ENCODE measurements at regions not wholly inside any gene's neighbourhood (a gene's known extent, or its start where the extent isn't known, plus 50 kb on each side); places are given as distances from the start of the nearest gene placed in this dataset.

DNA sequence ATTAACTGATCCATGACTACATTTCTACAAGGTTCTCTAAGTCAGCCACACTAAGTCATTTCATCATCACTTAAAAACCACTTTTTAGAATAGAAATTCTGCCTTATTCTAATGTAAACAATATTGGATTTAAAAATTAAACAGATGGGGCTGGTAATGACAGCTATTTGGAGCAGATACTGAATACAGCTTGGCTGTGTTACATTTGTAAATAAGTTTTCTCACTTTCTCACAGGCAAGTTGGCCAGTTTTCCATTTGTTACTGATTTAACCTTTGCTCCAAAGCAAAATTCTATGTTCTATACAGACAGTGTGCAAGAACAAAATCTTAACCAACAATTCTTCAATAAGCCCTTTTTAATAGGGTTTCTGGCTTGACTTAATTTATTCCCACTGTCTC is 370.7 kb downstream of the GRIA2 start:
- H3K4me1 ChIP-seq (replicated peaks): no peaks in the 10 kb centered on the region
- H3K27ac ChIP-seq: no peak overlapping the region
- intact Hi-C loops (cut with DNase I): no loop called here
- H3K4me3 ChIP-seq: no peak overlapping the region
- H3K9me3 ChIP-seq: no peaks in the 10 kb centered on the region
- no peaks in the 10 kb centered on the region for H3K36me3 ChIP-seq
- no peaks in the 10 kb centered on the region for H3K27me3 ChIP-seq (replicated peaks; ENCODE audit: insufficient read depth)
- DNase-seq (ENCODE audit: low spot score): no peak
- TF ChIP-seq, protein P1, sequence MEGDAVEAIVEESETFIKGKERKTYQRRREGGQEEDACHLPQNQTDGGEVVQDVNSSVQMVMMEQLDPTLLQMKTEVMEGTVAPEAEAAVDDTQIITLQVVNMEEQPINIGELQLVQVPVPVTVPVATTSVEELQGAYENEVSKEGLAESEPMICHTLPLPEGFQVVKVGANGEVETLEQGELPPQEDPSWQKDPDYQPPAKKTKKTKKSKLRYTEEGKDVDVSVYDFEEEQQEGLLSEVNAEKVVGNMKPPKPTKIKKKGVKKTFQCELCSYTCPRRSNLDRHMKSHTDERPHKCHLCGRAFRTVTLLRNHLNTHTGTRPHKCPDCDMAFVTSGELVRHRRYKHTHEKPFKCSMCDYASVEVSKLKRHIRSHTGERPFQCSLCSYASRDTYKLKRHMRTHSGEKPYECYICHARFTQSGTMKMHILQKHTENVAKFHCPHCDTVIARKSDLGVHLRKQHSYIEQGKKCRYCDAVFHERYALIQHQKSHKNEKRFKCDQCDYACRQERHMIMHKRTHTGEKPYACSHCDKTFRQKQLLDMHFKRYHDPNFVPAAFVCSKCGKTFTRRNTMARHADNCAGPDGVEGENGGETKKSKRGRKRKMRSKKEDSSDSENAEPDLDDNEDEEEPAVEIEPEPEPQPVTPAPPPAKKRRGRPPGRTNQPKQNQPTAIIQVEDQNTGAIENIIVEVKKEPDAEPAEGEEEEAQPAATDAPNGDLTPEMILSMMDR (IDR thresholded peaks at IDR 0.05): no peak
- no peak for TF ChIP-seq POLR2A (IDR thresholded peaks at IDR 0.05)

GRCh38 chr4:157590679-157591078 is 370.2 kb downstream of the GRIA2 start:
- H3K4me1 ChIP-seq (replicated peaks): no peaks in the 10 kb centered on the region
- H3K4me3 ChIP-seq: no peak overlapping the region
- DNase-seq (ENCODE audit: low spot score): no peak
- H3K9me3 ChIP-seq: no peaks in the 10 kb centered on the region
- no peak for TF ChIP-seq POLR2A (IDR thresholded peaks at IDR 0.05)
- no peak for TF ChIP-seq POLR2AphosphoS5 (IDR thresholded peaks at IDR 0.05)
- TF ChIP-seq, protein P1 (IDR thresholded peaks at IDR 0.05): no peak
- H3K27ac ChIP-seq: no peak overlapping the region
- H3K27me3 ChIP-seq (replicated peaks; ENCODE audit: insufficient read depth): no peaks in the 10 kb centered on the region
- H3K36me3 ChIP-seq: no peaks in the 10 kb centered on the region
- 67% methylated on average over 2 of the region's 2 CpGs for WGBS
- intact Hi-C loops (cut with DNase I): no loop called here

GRCh38 chr4:157587681-157588423 is 367.3 kb downstream of the GRIA2 start:
- no peak overlapping the region for H3K27ac ChIP-seq
- no peaks in the 10 kb centered on the region for H3K27me3 ChIP-seq (replicated peaks; ENCODE audit: insufficient read depth)
- H3K4me3 ChIP-seq: no peak overlapping the region
- no peaks in the 10 kb centered on the region for H3K36me3 ChIP-seq
- WGBS: 62% methylated on average over 5 of the region's 5 CpGs
- no peaks in the 10 kb centered on the region for H3K9me3 ChIP-seq
- no peak for TF ChIP-seq POLR2AphosphoS5 (IDR thresholded peaks at IDR 0.05)
- TF ChIP-seq, protein P1 (IDR thresholded peaks at IDR 0.05): no peak
- no peak for TF ChIP-seq POLR2A (IDR thresholded peaks at IDR 0.05)
- intact Hi-C loops (cut with DNase I): no loop called here
- no peaks in the 10 kb centered on the region for H3K4me1 ChIP-seq (replicated peaks)
- DNase-seq (ENCODE audit: low spot score): no peak

DNA sequence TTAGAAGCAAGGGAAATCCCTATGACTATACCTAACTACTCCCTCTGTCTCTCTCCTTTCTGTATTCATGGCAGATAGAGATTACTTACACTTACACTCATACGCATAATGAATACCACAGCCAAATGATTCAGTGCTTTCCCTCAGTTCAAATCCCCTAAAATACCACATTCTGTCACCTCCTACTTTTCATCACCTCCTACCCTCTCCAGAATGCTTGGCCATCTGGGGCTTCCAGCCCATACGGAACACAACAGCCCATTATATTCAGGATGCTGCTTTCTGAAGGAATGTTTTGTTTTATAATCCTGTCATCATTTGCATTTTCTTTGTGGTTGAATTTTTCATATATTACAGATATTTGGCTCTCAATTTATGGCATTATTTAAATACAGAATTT is 361.6 kb downstream of the GRIA2 start:
- Histone ChIP-seq H3K4me3 (no peak overlapping the region), H3K9me3 (no peaks in the 10 kb centered on the region), H3K36me3 (no peaks in the 10 kb centered on the region), H3K27me3 (replicated peaks; ENCODE audit: insufficient read depth) (no peaks in the 10 kb centered on the region), H3K27ac (no peak overlapping the region), H3K4me1 (replicated peaks) (no peaks in the 10 kb centered on the region)
- DNase-seq (ENCODE audit: low spot score): no peak
- intact Hi-C loops (cut with DNase I): no loop called here
- TF ChIP-seq, protein P1 (IDR thresholded peaks at IDR 0.05): no peak
- TF ChIP-seq POLR2A (IDR thresholded peaks at IDR 0.05) (no peak), POLR2AphosphoS5 (IDR thresholded peaks at IDR 0.05) (no peak)
- WGBS: 94% methylated on average over 2 of the region's 2 CpGs

DNA sequence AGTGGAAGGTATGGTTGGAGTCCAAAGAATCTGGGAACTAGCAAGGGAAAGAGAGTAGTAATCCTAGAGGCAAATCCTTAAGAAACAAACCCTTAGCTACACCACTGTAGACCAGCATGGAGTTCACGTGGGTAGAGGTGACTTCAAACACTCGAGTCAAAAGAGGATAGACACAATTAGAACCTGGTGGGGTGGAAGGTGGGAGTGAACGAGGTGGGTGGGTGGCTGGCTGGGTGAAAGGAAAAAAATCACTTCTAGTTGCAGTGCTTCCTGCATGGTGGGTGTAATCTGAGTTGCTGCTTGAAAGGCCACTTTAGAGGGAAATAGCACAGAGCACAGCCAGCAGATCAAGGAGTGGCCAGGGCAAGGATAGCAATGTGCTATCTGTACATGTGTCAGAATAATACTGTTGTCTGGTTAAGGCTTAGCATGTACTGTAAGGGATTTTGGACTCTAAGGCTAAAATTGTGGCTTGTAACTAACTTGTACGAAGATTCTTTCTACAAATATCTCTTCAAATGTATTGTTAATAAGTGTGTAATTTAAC is 356.2 kb downstream of the GRIA2 start:
- Histone ChIP-seq H3K36me3 (no peaks in the 10 kb centered on the region), H3K4me3 (no peak overlapping the region), H3K4me1 (replicated peaks) (no peaks in the 10 kb centered on the region), H3K27me3 (replicated peaks; ENCODE audit: insufficient read depth) (no peaks in the 10 kb centered on the region), H3K9me3 (no peaks in the 10 kb centered on the region), H3K27ac (no peak overlapping the region)
- intact Hi-C loops (cut with DNase I): no loop called here
- TF ChIP-seq, protein P1 (IDR thresholded peaks at IDR 0.05): no peak
- no peak for TF ChIP-seq POLR2A (IDR thresholded peaks at IDR 0.05)
- TF ChIP-seq POLR2AphosphoS5 (IDR thresholded peaks at IDR 0.05): no peak
- DNase-seq (ENCODE audit: low spot score): no peak
- 79% methylated on average over 4 of the region's 4 CpGs for WGBS

All from prostate gland (tissue), 2 donors.